K562 (cell line): ENCODE measurements at regions not wholly inside any gene's neighbourhood (a gene's known extent, or its start where the extent isn't known, plus 50 kb on each side); places are given as distances from the start of the nearest gene placed in this dataset.
A peak's percentile ranks its signal among the peaks of the same experiment; 100 is the strongest.

Experiments
- ATF2 ChIP-seq: sonication (generic); formaldehyde crosslinking; IDR thresholded peaks from 2 replicates; pipeline ENCODE4 v1.8.1; 2022; ENCODE audit warnings: missing genetic modification reagents
- COPS2 ChIP-seq: fragments of 450-650 bp; conservative IDR thresholded peaks from 2 replicates; pipeline ENCODE4 v1.6.1; 2016; ENCODE audit warnings: mild to moderate bottlenecking, moderate library complexity
- E2F6 ChIP-seq, 2 experiments: IDR thresholded peaks; 2 replicates each; pipeline ENCODE4 v1.6.1; 2011; ENCODE audit warnings: borderline replicate concordance in 1 of 2, control low read depth in 1 of 2, low read depth in 1 of 2, low read length in 1 of 2, mild to moderate bottlenecking in 1 of 2, mixed read lengths in 1 of 2, moderate library complexity in 1 of 2; ENCODE audit not compliant: insufficient read depth in 1 of 2, insufficient read length in 1 of 2, poor library complexity in 1 of 2, severe bottlenecking in 1 of 2; ENCODE audit errors: extremely low read depth in 1 of 2
- ERF ChIP-seq: fragments of 450-650 bp; formaldehyde crosslinking; IDR thresholded peaks from 2 replicates; pipeline ENCODE4 v1.4.0; 2020; ENCODE audit warnings: mild to moderate bottlenecking, mixed read lengths
- MEIS2 ChIP-seq: fragments of 450-650 bp; IDR thresholded peaks from 2 replicates; pipeline ENCODE4 v1.6.1; 2014; ENCODE audit warnings: mild to moderate bottlenecking; ENCODE audit not compliant: partially characterized antibody
- MGA ChIP-seq: fragments of 450-650 bp; IDR thresholded peaks from 2 replicates; pipeline ENCODE4 v1.6.1; 2016; ENCODE audit warnings: mild to moderate bottlenecking, moderate library complexity
- PKNOX1 ChIP-seq: fragments of 450-650 bp; IDR thresholded peaks from 2 replicates; pipeline ENCODE4 v1.6.1; 2016
- SMAD1 ChIP-seq: fragments of 150-350 bp; IDR thresholded peaks from 2 replicates; pipeline ENCODE4 v1.6.1; 2014; ENCODE audit warnings: low read length, low read depth; ENCODE audit not compliant: partially characterized antibody
- SRSF9 ChIP-seq: fragments of 200-400 bp; formaldehyde crosslinking; IDR thresholded peaks from 2 replicates; pipeline ENCODE4 v1.6.1; 2017; ENCODE audit warnings: low read depth, low read length, borderline replicate concordance
- ZBTB8A ChIP-seq: fragments of 450-650 bp; IDR thresholded peaks from 2 replicates; pipeline ENCODE4 v1.6.1; 2018; ENCODE audit warnings: mild to moderate bottlenecking, moderate library complexity; ENCODE audit not compliant: partially characterized antibody
- ZNF12 ChIP-seq: sonication (generic); formaldehyde crosslinking; IDR thresholded peaks from 2 replicates; pipeline ENCODE4 v1.4.0; 2020; ENCODE audit warnings: mild to moderate bottlenecking, missing genetic modification reagents
- ZNF134 ChIP-seq: fragments of 250-450 bp; sonication (Bioruptor Pico); conservative IDR thresholded peaks from 2 replicates; pipeline ENCODE4 v1.4.0; 2020
- ZNF197 ChIP-seq: fragments of 200-800 bp; sonication (Bioruptor generic); IDR thresholded peaks from 2 replicates; pipeline ENCODE4 v1.6.1; 2016; ENCODE audit warnings: low read depth, missing genetic modification characterization, missing compliant biosample characterization
- ZNF239 ChIP-seq: fragments of 250-450 bp; sonication (Bioruptor Pico); IDR thresholded peaks from 2 replicates; pipeline ENCODE4 v1.4.0; 2020; ENCODE audit warnings: mild to moderate bottlenecking

- TF ChIP-seq ATF2 (CRISPR knock-in tag) (no peak), SRSF9 (no peak), E2F6 (IDR thresholded peaks at IDR 0.05; ENCODE audit: borderline replicate concordance in 1 of 2, extremely low read depth in 1 of 2, insufficient read depth in 1 of 2, insufficient read length in 1 of 2, low read depth in 1 of 2, low read length in 1 of 2, poor library complexity in 1 of 2, severe bottlenecking in 1 of 2) (peak in 1 of 2 experiments; percentile 36), ZNF239 (CRISPR knock-in tag) (no peak), ZNF197 (CRISPR knock-in tag) (no peak), MEIS2 (peak; percentile 38), MGA (peak; percentile 23; the same call in 1 of the 2 replicates), ZBTB8A (no peak), PKNOX1 (peak; percentile 84), SMAD1 (no peak), ZNF134 (CRISPR knock-in tag) (no peak), ZNF12 (CRISPR knock-in tag) (no peak), ERF (CRISPR knock-in tag) (no peak), COPS2 (no peak)
These were observed 176.4 kb downstream of the TFAP2B start (continued) for GRCh38 chr6:50995036-50995435.
